Pancreas (tissue), 10 donors: ENCODE measurements at regions not wholly inside any gene's neighbourhood (a gene's known extent, or its start where the extent isn't known, plus 50 kb on each side); places are given as distances from the start of the nearest gene placed in this dataset.

Experiments used
- ATAC-seq, 4 donors: fragments of 200-7000 bp; cut with Tn5 transposase; one replicate each; pipeline versions ENCODE4 v1.8.0 to v1.9.1; 2020; ENCODE audit warnings: mild to moderate bottlenecking in 4 of 4, moderate library complexity in 4 of 4
- DNase-seq, 6 donors: peaks; one replicate each; pipeline ENCODE4 v3.0.0-alpha.2; 2020
- FAIRE-seq: peaks from 2 replicates; lab custom pipeline; 2012; peaks lifted over from hg19 to GRCh38; lab: Jason Lieb, UNC
- H3K27ac ChIP-seq, 4 donors: fragments of 200-600 bp; sonication (generic); 1 replicate in 3 of 4; 2 replicates in 1 of 4; pipeline versions ENCODE4 v1.5.0 to v1.8.0; 2020
- H3K27me3 ChIP-seq, 4 donors: fragments of 200-600 bp; one replicate each; pipeline ENCODE4 v1.8.0; 2021
- H3K36me3 ChIP-seq, 3 donors: fragments of 200-600 bp; sonication (generic) in 1 of 3; one replicate each; pipeline versions ENCODE4 v1.5.0 to v1.8.0; 2020 to 2021
- H3K4me1 ChIP-seq, 3 donors: fragments of 200-600 bp; one replicate each; pipeline ENCODE4 v1.8.0; 2021
- H3K4me3 ChIP-seq, 4 donors: fragments of 200-600 bp; sonication (generic) in 2 of 4; one replicate each; pipeline versions ENCODE4 v1.5.0 to v1.8.0; 2020 to 2021
- H3K9me3 ChIP-seq, 4 donors: fragments of 200-600 bp; one replicate each; pipeline ENCODE4 v1.8.0; 2021
- WGBS, 2 donors: extraction: QIAGEN DNeasy Blood & Tissue Kit; methylation state at CpG; one replicate each; pipeline ENCODE4 v1.1.7; 2013; 5-methylcytosine and 5-hydroxymethylcytosine counted together
- intact Hi-C, 3 donors: fragments of 100-400 bp; cut with DNase I; formaldehyde crosslinking; loops; one replicate each; pipeline versions ENCODE4 v1.11.1 to v1.14.2; 2022
- TF ChIP-seq, protein P1 (sequence below), 4 donors: fragments of 200-600 bp; sonication (generic) in 3 of 4; IDR thresholded peaks; one replicate each; pipeline versions ENCODE4 v1.5.0 to v1.8.0; 2021; ENCODE audit warnings: antibody characterized with exemption in 4 of 4
- donor health status: healthy with polysubstance abuse.
- donor health status: DM: no; HTN: no; CAD: no; lungs with moderate emphysema.
- donor health status: DM: no; HTN: no; CAD: no.
- donor health status: control.
- donor health status: control.
- donor health status: Bipolar disorder and iron deficiency.
- donor health status: DM: yes; HTN: yes; CAD: no.
- donor health status: DM: no; HTN: no; CAD: no.
- donor health status: DM: no; HTN: no; CAD: no.
- donor health status: DM: yes; HTN: yes; CAD: no.

DNA sequence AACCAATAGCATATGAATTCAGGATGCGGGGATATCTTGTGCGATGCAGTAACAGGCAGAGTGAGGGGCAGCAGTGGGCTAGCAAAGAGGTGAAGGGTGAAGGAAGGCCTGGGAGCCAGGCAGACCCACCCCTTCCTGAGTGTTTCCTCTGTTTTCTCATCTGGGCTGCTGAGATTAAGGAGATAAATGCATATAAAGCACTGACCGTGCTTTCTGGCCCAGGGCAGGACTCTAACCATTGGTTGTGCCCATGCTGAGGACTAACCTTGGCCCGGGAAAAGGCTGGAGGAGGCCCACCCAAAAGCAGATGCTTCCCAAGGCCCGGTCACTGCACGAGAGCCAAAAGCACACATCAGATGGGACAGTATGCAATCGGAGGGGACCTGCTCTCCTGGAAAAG is 87.6 kb downstream of the PSMG1 start:
- intact Hi-C loops = no loop called here
- 69% methylated on average over 7 of the region's 7 CpGs for whole genome bisulfite sequencing, 2 donors
- Histone ChIP-seq H3K27ac (no peak overlapping the region), H3K9me3 (no peaks in the 10 kb centered on the region), H3K27me3 (no peaks in the 10 kb centered on the region), H3K4me3 (no peak overlapping the region), H3K4me1 (no peaks in the 10 kb centered on the region), H3K36me3 (no peaks in the 10 kb centered on the region)
- ATAC-seq (no peak), DNase-seq (no peak), FAIRE-seq (no peak)
- TF ChIP-seq, protein P1, sequence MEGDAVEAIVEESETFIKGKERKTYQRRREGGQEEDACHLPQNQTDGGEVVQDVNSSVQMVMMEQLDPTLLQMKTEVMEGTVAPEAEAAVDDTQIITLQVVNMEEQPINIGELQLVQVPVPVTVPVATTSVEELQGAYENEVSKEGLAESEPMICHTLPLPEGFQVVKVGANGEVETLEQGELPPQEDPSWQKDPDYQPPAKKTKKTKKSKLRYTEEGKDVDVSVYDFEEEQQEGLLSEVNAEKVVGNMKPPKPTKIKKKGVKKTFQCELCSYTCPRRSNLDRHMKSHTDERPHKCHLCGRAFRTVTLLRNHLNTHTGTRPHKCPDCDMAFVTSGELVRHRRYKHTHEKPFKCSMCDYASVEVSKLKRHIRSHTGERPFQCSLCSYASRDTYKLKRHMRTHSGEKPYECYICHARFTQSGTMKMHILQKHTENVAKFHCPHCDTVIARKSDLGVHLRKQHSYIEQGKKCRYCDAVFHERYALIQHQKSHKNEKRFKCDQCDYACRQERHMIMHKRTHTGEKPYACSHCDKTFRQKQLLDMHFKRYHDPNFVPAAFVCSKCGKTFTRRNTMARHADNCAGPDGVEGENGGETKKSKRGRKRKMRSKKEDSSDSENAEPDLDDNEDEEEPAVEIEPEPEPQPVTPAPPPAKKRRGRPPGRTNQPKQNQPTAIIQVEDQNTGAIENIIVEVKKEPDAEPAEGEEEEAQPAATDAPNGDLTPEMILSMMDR (IDR thresholded peaks at IDR 0.05) = no peak

DNA sequence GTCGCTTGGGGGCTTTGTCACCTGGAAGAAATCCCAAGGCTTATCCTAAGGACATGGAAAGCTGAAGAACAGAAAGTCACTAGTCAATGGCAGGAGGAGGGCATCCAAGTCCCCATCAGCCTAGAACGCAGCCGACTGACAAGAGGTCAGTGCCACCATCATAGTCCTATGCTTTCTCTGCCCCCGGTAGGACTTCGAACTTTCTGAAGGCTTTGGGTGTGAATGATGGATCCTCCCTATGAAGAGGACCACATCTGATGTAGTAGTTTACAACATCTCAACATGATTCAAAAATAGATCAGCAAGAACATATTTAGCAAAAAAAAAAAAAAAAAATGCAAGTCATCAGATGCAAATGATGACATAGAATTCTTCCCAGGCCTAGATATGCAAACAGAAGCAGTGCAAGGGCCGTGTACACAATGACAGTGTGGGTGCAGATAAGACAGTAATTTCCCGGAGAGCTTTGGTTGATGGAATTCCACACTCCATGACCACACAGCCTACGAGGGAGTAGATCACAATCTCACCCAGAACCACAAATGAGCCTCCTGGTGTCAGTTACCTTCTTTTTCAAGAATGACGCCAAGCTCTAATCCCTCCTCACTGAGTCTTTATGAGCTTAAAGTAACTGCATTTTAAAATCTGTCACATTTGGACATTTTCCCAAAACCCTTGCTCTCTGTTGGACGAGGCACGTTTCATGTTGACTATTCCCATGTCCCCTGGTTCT is 88.2 kb downstream of the PSMG1 start:
- Histone ChIP-seq H3K4me1 (no peaks in the 10 kb centered on the region), H3K4me3 (no peak overlapping the region), H3K36me3 (no peaks in the 10 kb centered on the region), H3K27ac (peak overlapping the region in 1 of 4 donors; percentile 27), H3K27me3 (no peaks in the 10 kb centered on the region), H3K9me3 (no peaks in the 10 kb centered on the region)
- TF ChIP-seq, protein P1 (IDR thresholded peaks at IDR 0.05) = no peak
- intact Hi-C loops = no loop called here
- no peak for FAIRE-seq
- ATAC-seq = peak in 3 of 4 donors; percentile 28 to 58 (median 43)
- DNase-seq = no peak
- WGBS, 2 donors = 63 to 66% methylated on average over 11 of the region's 11 CpGs

GRCh38 chr21:39094087-39094780 is 89.0 kb downstream of the PSMG1 start:
- ATAC-seq = peak in 2 of 4 donors; percentile 24 to 57

DNA sequence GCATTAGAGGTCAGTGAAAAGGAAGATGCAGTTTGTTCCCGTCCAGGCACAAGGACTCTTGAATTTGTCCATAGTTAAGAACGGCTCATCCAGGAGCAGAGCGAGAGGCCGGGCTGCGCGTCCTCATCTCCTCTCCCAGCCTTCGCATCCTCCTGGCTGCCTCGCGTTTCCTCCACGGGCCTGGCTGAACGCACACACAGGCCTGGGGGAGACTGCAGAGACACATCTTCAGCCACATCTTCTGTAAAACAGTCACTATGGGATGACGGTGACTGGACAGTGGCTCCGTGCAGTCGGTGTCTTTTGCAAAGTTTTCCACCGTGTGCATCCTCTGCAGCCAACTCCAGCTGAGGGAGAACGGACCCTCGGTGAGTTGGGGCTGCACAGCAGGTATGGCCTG is 89.7 kb downstream of the PSMG1 start:
- no peak for DNase-seq

More at GRCh38 chr21:39094087-39094780, 89.0 kb downstream of the PSMG1 start:
- no peaks in the 10 kb centered on the region for H3K36me3 ChIP-seq
- H3K27ac ChIP-seq = peak overlapping the region in 1 of 4 donors; percentile 27
- intact Hi-C loops = no loop called here
- no peak overlapping the region for H3K4me3 ChIP-seq
- no peaks in the 10 kb centered on the region for H3K4me1 ChIP-seq
- FAIRE-seq (no peak), DNase-seq (no peak)
- 76 to 77% methylated on average over 11 of the region's 11 CpGs for WGBS, 2 donors
- H3K27me3 ChIP-seq = no peaks in the 10 kb centered on the region
- TF ChIP-seq, protein P1 (IDR thresholded peaks at IDR 0.05) = no peak
- no peaks in the 10 kb centered on the region for H3K9me3 ChIP-seq

More for the DNA sequence above, 89.7 kb downstream of the PSMG1 start:
- Histone ChIP-seq H3K9me3 (no peaks in the 10 kb centered on the region), H3K36me3 (no peaks in the 10 kb centered on the region), H3K4me1 (no peaks in the 10 kb centered on the region), H3K27me3 (no peaks in the 10 kb centered on the region), H3K4me3 (no peak overlapping the region), H3K27ac (no peak overlapping the region)
- TF ChIP-seq, protein P1 (IDR thresholded peaks at IDR 0.05) = no peak
- no peak for FAIRE-seq
- no peak for ATAC-seq
- intact Hi-C loops = no loop called here
- WGBS, 2 donors = 86 to 90% methylated on average over 17 of the region's 17 CpGs
